ENCODE measurements at regions not wholly inside any gene's neighbourhood (a gene's known extent, or its start where the extent isn't known, plus 50 kb on each side); places are given as distances from the start of the nearest gene placed in this dataset.

DNA sequence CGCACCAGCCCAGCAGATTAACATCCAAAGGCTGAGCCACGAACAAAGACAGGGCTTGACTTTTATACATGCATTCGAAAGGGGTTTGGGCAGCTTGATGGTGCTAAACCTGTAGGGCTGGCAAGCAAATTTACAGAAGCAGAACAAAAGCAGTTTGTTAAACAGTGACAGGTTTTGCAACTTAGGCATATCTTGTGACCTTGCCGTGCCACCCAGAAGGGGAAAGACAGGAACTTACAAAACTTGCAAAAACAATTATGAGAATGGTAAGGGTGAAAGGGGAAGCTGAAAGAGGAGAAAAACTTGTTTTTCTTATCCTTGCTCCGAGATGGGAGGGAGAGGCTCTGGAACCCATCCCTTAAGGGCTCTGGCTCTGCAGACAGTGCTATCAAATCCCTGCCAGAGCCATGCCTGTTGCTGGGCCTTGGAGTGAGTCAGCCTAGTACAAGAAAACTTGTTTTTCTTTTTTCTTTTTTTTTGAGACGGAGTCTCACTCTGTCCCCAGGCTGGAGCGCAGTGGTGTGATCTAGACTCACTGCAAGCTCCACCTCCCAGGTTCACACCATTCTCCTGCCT, 1325.2 kb upstream of the PRR20A start:
- H3K4me1 Mint-ChIP-seq, result no peaks in the 10 kb centered on the region
- H3K9me3 Mint-ChIP-seq, result peaks cover 32% of the 10 kb centered on the region
- H3K4me3 Mint-ChIP-seq, result no peak overlapping the region
- no peaks in the 10 kb centered on the region for H3K27me3 Mint-ChIP-seq (ENCODE audit: low read depth)
- CTCF ChIA-PET, result no interaction called here
- H3K27ac Mint-ChIP-seq, result no peak overlapping the region
- POLR2A ChIA-PET, result no interaction called here
- ATAC-seq (no peak), DNase-seq (ENCODE audit: low spot score) (no peak)
- no peak for TF ChIP-seq RELA (CRISPR knock-in tag; IDR thresholded peaks at IDR 0.05; ENCODE audit: borderline replicate concordance)
- TF ChIP-seq ZNF317 (CRISPR knock-in tag; IDR thresholded peaks at IDR 0.05; ENCODE audit: borderline replicate concordance, low read depth), result no peak
- no peak for TF ChIP-seq GRHL2 (CRISPR knock-in tag; IDR thresholded peaks at IDR 0.05; ENCODE audit: insufficient replicate concordance, severe bottlenecking)
- TF ChIP-seq TEAD4 (CRISPR knock-in tag; IDR thresholded peaks at IDR 0.05), result no peak
- no peak for TF ChIP-seq TCF7 (CRISPR knock-in tag; IDR thresholded peaks at IDR 0.05; ENCODE audit: low read depth)
- TF ChIP-seq, protein P1, sequence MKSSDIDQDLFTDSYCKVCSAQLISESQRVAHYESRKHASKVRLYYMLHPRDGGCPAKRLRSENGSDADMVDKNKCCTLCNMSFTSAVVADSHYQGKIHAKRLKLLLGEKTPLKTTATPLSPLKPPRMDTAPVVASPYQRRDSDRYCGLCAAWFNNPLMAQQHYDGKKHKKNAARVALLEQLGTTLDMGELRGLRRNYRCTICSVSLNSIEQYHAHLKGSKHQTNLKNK (CRISPR knock-in tag; IDR thresholded peaks at IDR 0.05), result no peak
- TF ChIP-seq, protein P2, sequence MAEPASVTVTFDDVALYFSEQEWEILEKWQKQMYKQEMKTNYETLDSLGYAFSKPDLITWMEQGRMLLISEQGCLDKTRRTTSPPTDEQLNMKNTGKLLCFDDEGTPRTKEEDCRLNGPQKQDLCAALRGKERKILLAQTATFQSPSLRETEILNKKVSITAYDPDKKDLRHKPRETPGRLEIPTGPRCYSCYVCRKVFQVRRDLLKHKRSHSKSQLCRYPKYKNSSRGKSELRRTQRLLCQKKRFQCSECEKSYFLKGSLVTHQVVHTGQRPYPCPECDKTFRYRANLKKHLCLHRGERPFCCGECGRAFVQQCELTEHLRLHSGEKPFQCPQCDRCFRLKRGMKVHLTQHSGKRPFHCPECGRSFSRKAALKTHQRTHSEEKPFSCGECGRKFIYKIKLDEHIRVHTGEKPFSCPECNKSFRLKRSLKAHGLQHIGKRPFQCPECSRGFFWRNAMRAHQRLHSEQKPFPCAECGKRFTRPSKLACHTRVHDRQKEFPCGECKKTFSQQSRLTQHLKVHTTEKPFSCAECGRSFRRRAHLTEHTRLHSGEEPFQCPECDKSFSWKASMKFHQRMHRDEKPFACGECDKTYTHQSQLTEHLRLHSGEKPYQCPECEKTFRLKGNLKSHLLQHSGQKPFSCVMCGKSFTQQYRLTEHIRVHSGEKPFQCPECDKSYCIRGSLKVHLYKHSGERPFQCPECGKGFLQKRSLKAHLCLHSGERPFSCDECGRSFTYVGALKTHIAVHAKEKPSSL (CRISPR knock-in tag; conservative IDR thresholded peaks at IDR 0.05), result no peak
- no peak for TF ChIP-seq EMX1 (CRISPR knock-in tag; IDR thresholded peaks at IDR 0.05)
- H3K36me3 Mint-ChIP-seq, result peaks cover 25% of the 10 kb centered on the region

DNA sequence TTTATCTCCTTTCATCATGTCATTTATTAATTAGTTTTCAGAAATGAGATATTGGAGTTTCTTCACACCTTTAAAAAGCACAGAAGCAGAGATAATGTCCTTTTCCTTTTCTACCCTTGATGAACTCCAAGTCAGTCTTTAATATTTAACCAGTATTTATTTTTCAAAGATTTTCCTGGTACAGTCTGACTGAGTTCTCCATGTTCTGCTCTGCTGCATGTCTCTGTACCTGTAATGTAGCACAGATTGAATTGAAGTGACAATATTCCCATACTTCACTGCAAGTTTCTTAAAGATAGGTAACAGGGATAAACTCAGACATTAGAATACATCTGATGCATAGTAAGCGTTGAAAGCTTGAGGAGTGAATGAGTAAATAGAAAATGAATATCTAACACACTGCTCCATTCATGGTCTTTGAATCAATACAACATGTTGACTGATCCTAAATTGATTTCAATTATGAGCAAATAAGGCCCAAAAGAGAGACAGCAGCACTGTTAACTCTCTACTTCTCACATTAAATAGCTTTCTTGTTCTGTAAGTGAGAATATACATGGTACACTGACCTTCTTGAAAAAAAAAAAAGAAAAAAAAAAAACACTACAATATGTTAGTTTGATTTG, 1323.6 kb upstream of the PRR20A start:
- ATAC-seq, result no peak
- Mint-ChIP-seq H3K9me3 (peaks cover 23% of the 10 kb centered on the region), H3K27me3 (ENCODE audit: low read depth) (no peaks in the 10 kb centered on the region), H3K4me1 (no peaks in the 10 kb centered on the region), H3K4me3 (no peak overlapping the region), H3K36me3 (peaks cover 18% of the 10 kb centered on the region), H3K27ac (no peak overlapping the region)
- ChIA-PET POLR2A (interaction anchor here (0.6 kb wide), 1 partner anchor 116 kb away, joined by 3 read pairs; no protein-coding TSS in a partner anchor), CTCF (no interaction called here)
- DNase-seq (ENCODE audit: low spot score), result no peak
- TF ChIP-seq ZNF121 (CRISPR knock-in tag; IDR thresholded peaks at IDR 0.05) (no peak), FOXJ3 (CRISPR knock-in tag; IDR thresholded peaks at IDR 0.05; ENCODE audit: borderline replicate concordance) (no peak), ZNF416 (CRISPR knock-in tag; IDR thresholded peaks at IDR 0.05) (no peak), NR1H2 (CRISPR knock-in tag; IDR thresholded peaks at IDR 0.05) (no peak), ZNF263 (CRISPR knock-in tag; IDR thresholded peaks at IDR 0.05; ENCODE audit: low read depth) (no peak), GABPB1 (CRISPR knock-in tag; IDR thresholded peaks at IDR 0.05) (no peak), NR3C1 (CRISPR knock-in tag; conservative IDR thresholded peaks at IDR 0.05; ENCODE audit: low read depth) (no peak), EMX1 (CRISPR knock-in tag; IDR thresholded peaks at IDR 0.05) (no peak), ATF1 (CRISPR knock-in tag; IDR thresholded peaks at IDR 0.05) (no peak), FOXP1 (CRISPR knock-in tag; IDR thresholded peaks at IDR 0.05; ENCODE audit: borderline replicate concordance) (no peak)
- TF ChIP-seq, protein P3, sequence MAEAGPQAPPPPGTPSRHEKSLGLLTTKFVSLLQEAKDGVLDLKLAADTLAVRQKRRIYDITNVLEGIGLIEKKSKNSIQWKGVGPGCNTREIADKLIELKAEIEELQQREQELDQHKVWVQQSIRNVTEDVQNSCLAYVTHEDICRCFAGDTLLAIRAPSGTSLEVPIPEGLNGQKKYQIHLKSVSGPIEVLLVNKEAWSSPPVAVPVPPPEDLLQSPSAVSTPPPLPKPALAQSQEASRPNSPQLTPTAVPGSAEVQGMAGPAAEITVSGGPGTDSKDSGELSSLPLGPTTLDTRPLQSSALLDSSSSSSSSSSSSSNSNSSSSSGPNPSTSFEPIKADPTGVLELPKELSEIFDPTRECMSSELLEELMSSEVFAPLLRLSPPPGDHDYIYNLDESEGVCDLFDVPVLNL (CRISPR knock-in tag; IDR thresholded peaks at IDR 0.05; ENCODE audit: borderline replicate concordance, low read depth), result no peak
- TF ChIP-seq, protein P4, sequence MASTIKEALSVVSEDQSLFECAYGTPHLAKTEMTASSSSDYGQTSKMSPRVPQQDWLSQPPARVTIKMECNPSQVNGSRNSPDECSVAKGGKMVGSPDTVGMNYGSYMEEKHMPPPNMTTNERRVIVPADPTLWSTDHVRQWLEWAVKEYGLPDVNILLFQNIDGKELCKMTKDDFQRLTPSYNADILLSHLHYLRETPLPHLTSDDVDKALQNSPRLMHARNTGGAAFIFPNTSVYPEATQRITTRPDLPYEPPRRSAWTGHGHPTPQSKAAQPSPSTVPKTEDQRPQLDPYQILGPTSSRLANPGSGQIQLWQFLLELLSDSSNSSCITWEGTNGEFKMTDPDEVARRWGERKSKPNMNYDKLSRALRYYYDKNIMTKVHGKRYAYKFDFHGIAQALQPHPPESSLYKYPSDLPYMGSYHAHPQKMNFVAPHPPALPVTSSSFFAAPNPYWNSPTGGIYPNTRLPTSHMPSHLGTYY (CRISPR knock-in tag; IDR thresholded peaks at IDR 0.05), result no peak
- TF ChIP-seq, protein P5, sequence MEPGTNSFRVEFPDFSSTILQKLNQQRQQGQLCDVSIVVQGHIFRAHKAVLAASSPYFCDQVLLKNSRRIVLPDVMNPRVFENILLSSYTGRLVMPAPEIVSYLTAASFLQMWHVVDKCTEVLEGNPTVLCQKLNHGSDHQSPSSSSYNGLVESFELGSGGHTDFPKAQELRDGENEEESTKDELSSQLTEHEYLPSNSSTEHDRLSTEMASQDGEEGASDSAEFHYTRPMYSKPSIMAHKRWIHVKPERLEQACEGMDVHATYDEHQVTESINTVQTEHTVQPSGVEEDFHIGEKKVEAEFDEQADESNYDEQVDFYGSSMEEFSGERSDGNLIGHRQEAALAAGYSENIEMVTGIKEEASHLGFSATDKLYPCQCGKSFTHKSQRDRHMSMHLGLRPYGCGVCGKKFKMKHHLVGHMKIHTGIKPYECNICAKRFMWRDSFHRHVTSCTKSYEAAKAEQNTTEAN (CRISPR knock-in tag; IDR thresholded peaks at IDR 0.05), result no peak
- TF ChIP-seq, protein P6, sequence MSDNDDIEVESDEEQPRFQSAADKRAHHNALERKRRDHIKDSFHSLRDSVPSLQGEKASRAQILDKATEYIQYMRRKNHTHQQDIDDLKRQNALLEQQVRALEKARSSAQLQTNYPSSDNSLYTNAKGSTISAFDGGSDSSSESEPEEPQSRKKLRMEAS (CRISPR knock-in tag; IDR thresholded peaks at IDR 0.05), result no peak
- TF ChIP-seq, protein P7, sequence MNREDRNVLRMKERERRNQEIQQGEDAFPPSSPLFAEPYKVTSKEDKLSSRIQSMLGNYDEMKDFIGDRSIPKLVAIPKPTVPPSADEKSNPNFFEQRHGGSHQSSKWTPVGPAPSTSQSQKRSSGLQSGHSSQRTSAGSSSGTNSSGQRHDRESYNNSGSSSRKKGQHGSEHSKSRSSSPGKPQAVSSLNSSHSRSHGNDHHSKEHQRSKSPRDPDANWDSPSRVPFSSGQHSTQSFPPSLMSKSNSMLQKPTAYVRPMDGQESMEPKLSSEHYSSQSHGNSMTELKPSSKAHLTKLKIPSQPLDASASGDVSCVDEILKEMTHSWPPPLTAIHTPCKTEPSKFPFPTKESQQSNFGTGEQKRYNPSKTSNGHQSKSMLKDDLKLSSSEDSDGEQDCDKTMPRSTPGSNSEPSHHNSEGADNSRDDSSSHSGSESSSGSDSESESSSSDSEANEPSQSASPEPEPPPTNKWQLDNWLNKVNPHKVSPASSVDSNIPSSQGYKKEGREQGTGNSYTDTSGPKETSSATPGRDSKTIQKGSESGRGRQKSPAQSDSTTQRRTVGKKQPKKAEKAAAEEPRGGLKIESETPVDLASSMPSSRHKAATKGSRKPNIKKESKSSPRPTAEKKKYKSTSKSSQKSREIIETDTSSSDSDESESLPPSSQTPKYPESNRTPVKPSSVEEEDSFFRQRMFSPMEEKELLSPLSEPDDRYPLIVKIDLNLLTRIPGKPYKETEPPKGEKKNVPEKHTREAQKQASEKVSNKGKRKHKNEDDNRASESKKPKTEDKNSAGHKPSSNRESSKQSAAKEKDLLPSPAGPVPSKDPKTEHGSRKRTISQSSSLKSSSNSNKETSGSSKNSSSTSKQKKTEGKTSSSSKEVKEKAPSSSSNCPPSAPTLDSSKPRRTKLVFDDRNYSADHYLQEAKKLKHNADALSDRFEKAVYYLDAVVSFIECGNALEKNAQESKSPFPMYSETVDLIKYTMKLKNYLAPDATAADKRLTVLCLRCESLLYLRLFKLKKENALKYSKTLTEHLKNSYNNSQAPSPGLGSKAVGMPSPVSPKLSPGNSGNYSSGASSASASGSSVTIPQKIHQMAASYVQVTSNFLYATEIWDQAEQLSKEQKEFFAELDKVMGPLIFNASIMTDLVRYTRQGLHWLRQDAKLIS (CRISPR knock-in tag; IDR thresholded peaks at IDR 0.05; ENCODE audit: borderline replicate concordance), result no peak
- TF ChIP-seq, protein P8, sequence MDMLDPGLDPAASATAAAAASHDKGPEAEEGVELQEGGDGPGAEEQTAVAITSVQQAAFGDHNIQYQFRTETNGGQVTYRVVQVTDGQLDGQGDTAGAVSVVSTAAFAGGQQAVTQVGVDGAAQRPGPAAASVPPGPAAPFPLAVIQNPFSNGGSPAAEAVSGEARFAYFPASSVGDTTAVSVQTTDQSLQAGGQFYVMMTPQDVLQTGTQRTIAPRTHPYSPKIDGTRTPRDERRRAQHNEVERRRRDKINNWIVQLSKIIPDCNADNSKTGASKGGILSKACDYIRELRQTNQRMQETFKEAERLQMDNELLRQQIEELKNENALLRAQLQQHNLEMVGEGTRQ (CRISPR knock-in tag; IDR thresholded peaks at IDR 0.05), result no peak
